HG02943 (cell line): ENCODE measurements at regions not wholly inside any gene's neighbourhood (a gene's known extent, or its start where the extent isn't known, plus 50 kb on each side); places are given as distances from the start of the nearest gene placed in this dataset.

Experiments used
- ATAC-seq: cut with Tn5 transposase; IDR thresholded peaks from one replicate; pipeline ENCODE4 v1.9.1; 2021; ENCODE audit warnings: mild to moderate bottlenecking, low read depth, moderate library complexity; ENCODE audit not compliant: unreplicated experiment

DNA sequence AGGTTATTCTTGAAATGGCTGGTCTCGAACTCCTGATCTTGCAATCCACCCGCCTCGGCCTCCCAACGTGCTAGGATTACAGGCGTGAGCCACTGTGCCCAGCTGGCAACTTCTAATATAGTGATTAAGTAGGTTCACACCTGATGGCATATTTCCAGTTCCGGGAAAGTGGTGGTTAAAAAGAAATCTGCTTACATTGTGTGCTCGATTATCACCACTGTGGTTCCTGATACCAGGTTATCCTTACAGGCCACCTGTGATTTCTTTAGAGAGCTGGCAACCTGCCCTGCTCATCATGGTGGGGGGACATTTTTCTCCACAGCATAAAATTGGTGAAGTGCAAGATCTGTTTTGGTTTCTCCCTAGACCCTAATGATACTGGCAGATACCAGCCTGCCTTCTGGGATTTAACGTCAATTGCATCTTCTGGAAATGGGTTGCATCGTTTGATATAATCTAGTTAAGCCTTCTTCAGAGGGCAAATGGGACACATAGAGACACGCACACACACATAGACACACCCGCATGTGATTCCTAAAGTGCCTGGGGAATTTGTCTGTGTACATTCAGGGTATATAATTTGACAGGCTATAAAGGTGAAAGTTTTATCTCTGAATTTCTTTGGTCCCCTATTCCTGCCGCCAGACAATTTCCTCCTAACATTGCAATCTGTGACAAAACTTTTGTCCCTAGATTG is 49.7 kb upstream of the CITED2 start:
- no peak for ATAC-seq
